Activated naive CD4-positive, alpha-beta T cell treated with anti-CD3 and anti-CD28 coated beads for 36 hours (primary cell): ENCODE measurements at regions not wholly inside any gene's neighbourhood (a gene's known extent, or its start where the extent isn't known, plus 50 kb on each side); places are given as distances from the start of the nearest gene placed in this dataset.
A peak's percentile ranks its signal among the peaks of the same experiment; 100 is the strongest.

Source experiments
- CTCF ChIA-PET: fragments of 350-600 bp; sonication (Branson Sonifier 250); formaldehyde crosslinking; loops from one replicate; lab custom pipeline; 2021; ENCODE audit warnings: antibody characterized with exemption; lab: Charles Lee
- DNase-seq: peaks from one replicate; pipeline ENCODE4 v3.0.0-alpha.2; 2020
- H3K27ac Mint-ChIP-seq: one replicate; pipeline ENCODE4 v1.8.0; 2021; ENCODE audit warnings: mild to moderate bottlenecking, mixed read lengths
- H3K27me3 Mint-ChIP-seq: one replicate; pipeline ENCODE4 v1.8.0; 2021; ENCODE audit warnings: low read depth, mixed read lengths
- H3K36me3 Mint-ChIP-seq: one replicate; pipeline ENCODE4 v1.8.0; 2021; ENCODE audit warnings: low read depth, mixed read lengths
- H3K4me1 Mint-ChIP-seq: one replicate; pipeline ENCODE4 v1.8.0; 2021; ENCODE audit warnings: low read depth, mixed read lengths
- H3K4me3 Mint-ChIP-seq: one replicate; pipeline ENCODE4 v1.8.0; 2021; ENCODE audit warnings: mild to moderate bottlenecking, moderate library complexity, mixed read lengths
- H3K9me3 Mint-ChIP-seq: one replicate; pipeline ENCODE4 v1.8.0; 2021; ENCODE audit warnings: mixed read lengths
- intact Hi-C: fragments of 100-400 bp; cut with micrococcal nuclease; formaldehyde crosslinking; loops from one replicate; pipeline ENCODE4 v1.15.1; 2023

DNA sequence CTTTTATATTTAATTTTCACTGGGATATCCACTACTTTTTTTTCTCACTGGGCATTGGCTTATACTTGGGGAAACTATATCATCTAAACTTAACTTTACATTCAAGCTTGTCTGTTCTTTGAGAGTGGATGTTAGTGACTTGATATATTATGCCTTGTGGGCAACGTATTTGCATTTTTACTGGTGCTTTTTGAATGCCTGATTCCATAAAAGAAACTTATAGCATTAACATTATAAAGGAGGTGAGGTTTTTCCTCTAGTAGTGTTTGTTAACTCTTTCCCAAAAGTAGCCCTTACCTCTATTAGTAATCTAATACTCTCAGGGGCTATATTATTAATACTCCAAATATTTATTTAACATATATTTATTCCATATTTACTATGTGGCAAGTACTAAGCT, 416.5 kb downstream of the PLA2G4A start:
- Mint-ChIP-seq H3K4me1 (no peaks in the 10 kb centered on the region), H3K27ac (no peak overlapping the region), H3K36me3 (no peaks in the 10 kb centered on the region), H3K9me3 (peaks cover 6% of the 10 kb centered on the region), H3K4me3 (no peak overlapping the region), H3K27me3 (no peaks in the 10 kb centered on the region)
- no peak for DNase-seq
- intact Hi-C loops: no loop called here
- CTCF ChIA-PET: no interaction called here

- CTCF ChIA-PET: interaction anchor here (0.9 to 1.0 kb wide), 2 partner anchors 10 to 15 kb away, joined by 3 read pairs; no protein-coding TSS in a partner anchor
- peaks cover 6% of the 10 kb centered on the region for H3K9me3 Mint-ChIP-seq
- no peak overlapping the region for H3K4me3 Mint-ChIP-seq
- no peaks in the 10 kb centered on the region for H3K36me3 Mint-ChIP-seq
- no peak overlapping the region for H3K27ac Mint-ChIP-seq
- no peaks in the 10 kb centered on the region for H3K27me3 Mint-ChIP-seq
- no peak for DNase-seq
- H3K4me1 Mint-ChIP-seq: no peaks in the 10 kb centered on the region
- intact Hi-C loops: no loop called here
These were observed 420.4 kb downstream of the PLA2G4A start for GRCh38 chr1:187249196-187249595.

- Mint-ChIP-seq H3K27ac (no peak overlapping the region), H3K4me3 (no peak overlapping the region)
- intact Hi-C loops: no loop called here
These were observed 424.2 kb downstream of the PLA2G4A start for GRCh38 chr1:187252923-187253322.

DNA sequence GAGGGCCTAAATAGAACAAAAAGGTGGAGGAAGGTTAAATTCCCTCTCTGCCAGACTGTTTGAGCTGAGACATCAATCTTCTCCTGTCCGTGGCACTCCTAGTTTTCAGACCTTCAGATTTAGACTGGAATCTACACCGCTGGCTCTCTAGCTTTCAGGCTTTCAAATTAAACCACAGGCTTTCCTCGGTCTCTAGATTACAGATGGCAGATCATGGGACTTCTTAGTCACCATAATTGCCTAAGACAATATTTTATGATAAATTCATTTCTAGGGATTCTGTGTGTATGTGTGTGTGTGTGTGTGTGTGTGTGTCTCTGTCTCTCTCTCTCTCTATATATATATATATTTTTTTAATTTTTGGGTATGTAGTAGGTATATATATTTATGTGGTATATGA, 428.7 kb downstream of the PLA2G4A start:
- Mint-ChIP-seq H3K36me3 (no peaks in the 10 kb centered on the region), H3K27ac (no peak overlapping the region), H3K4me1 (no peaks in the 10 kb centered on the region), H3K9me3 (no peaks in the 10 kb centered on the region), H3K4me3 (no peak overlapping the region), H3K27me3 (no peaks in the 10 kb centered on the region)
- intact Hi-C loops: no loop called here
- no peak for DNase-seq
- CTCF ChIA-PET: no interaction called here

More at GRCh38 chr1:187252923-187253322, 424.2 kb downstream of the PLA2G4A start:
- DNase-seq: no peak
- Mint-ChIP-seq H3K27me3 (no peaks in the 10 kb centered on the region), H3K9me3 (no peaks in the 10 kb centered on the region), H3K36me3 (no peaks in the 10 kb centered on the region), H3K4me1 (no peaks in the 10 kb centered on the region)
- CTCF ChIA-PET: interaction anchor here (0.7 kb wide), 1 partner anchor 985 kb away, joined by 3 read pairs; no protein-coding TSS in a partner anchor

DNA sequence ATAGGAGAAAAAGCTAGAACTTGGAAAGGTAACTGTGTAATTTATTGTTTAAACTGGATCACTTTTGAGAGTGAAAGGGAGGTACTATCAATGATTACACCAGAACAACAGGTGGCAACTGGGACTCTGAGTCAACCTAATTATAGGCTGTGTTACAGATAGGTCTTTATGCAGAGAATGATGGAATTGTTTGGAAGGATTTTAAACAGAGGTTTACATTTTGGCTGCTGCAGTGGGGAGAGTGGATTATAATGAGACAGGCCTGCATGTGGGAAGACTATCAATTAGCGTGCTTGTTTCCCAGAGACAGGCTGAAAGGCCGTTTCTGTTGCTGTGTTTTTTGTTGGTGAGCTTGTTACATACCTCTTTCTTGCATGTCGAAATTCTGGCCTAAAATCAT, 432.9 kb downstream of the PLA2G4A start:
- no peaks in the 10 kb centered on the region for H3K4me1 Mint-ChIP-seq
- no peaks in the 10 kb centered on the region for H3K36me3 Mint-ChIP-seq
- no peak overlapping the region for H3K27ac Mint-ChIP-seq
- CTCF ChIA-PET: no interaction called here
- no peaks in the 10 kb centered on the region for H3K9me3 Mint-ChIP-seq
- intact Hi-C loops: no loop called here
- no peak for DNase-seq
- H3K27me3 Mint-ChIP-seq: no peaks in the 10 kb centered on the region
- no peak overlapping the region for H3K4me3 Mint-ChIP-seq

DNA sequence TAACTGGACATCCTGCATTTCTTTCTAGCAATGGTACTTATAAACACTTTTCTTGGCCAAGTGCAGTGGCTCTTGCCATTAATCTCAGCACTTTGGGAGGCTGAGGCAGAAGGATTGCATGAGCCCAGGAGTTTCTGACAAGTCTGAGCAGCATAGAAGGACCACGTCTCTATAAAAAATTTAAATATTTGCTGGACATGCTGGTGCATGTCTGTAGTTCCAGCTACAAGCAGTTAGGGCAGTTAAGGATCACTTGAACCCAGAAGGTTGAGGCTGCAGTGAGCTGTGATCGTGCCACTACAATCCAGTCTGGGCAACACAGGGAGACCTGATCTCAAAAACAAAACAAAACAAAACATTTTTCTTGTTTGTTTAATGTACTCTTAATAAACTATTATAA, 434.0 kb downstream of the PLA2G4A start:
- intact Hi-C loops: no loop called here
- Mint-ChIP-seq H3K9me3 (no peaks in the 10 kb centered on the region), H3K27ac (no peak overlapping the region), H3K4me1 (no peaks in the 10 kb centered on the region), H3K4me3 (no peak overlapping the region), H3K36me3 (no peaks in the 10 kb centered on the region), H3K27me3 (no peaks in the 10 kb centered on the region)
- CTCF ChIA-PET: no interaction called here
- DNase-seq: no peak

GRCh38 chr1:187264995-187265602, 436.4 kb downstream of the PLA2G4A start:
- Mint-ChIP-seq H3K27me3 (no peaks in the 10 kb centered on the region), H3K36me3 (no peaks in the 10 kb centered on the region), H3K9me3 (no peaks in the 10 kb centered on the region), H3K27ac (no peak overlapping the region), H3K4me3 (no peak overlapping the region), H3K4me1 (no peaks in the 10 kb centered on the region)
- CTCF ChIA-PET: no interaction called here
- DNase-seq: peak; percentile 6
- intact Hi-C loops: no loop called here

DNA sequence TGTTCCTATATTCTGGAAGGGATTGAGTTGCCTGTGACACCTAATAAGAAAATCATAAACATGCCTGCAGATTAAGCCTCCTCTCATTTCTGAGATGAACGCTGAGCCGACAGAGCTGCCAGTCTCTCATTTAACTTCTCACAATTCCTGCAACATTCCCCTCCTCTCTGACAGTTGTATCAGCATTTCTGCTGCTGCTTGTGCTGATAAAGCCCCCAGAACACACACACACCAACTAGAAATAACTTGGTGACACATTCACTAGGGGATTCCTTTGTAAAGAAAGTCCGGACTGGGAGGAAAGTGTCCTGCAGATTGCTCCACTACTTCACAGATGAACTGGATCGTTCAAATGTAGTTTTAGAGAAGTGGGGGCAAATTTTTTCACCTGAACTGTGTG, 437.3 kb downstream of the PLA2G4A start:
- no peak for DNase-seq
- CTCF ChIA-PET: no interaction called here
- Mint-ChIP-seq H3K4me3 (no peak overlapping the region), H3K4me1 (no peaks in the 10 kb centered on the region), H3K36me3 (no peaks in the 10 kb centered on the region), H3K27ac (no peak overlapping the region), H3K27me3 (no peaks in the 10 kb centered on the region), H3K9me3 (no peaks in the 10 kb centered on the region)
- intact Hi-C loops: no loop called here

GRCh38 chr1:187267827-187268226, 439.1 kb downstream of the PLA2G4A start:
- CTCF ChIA-PET: no interaction called here
- Mint-ChIP-seq H3K4me1 (no peaks in the 10 kb centered on the region), H3K27ac (no peak overlapping the region), H3K4me3 (no peak overlapping the region), H3K27me3 (no peaks in the 10 kb centered on the region), H3K9me3 (no peaks in the 10 kb centered on the region), H3K36me3 (no peaks in the 10 kb centered on the region)
- intact Hi-C loops: no loop called here
- no peak for DNase-seq

DNA sequence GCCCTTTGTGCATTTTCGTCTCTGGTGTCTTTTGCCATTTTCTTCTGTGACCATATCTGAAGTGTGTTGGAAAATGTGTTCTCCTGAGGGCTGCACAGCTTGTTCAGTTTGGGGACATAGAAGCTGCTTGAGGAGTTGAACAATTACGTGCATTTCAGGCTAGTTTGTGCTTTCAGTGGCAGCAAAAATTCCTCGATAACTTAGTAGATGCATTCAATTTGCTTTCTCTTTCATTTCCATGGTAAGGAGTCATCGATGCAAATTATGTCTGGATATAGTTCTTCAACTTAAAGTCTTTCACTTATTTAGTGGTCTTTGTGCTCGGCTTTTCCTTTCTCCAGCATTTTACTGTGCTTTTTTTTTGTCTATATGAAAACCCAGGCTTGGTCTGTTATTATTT, 441.5 kb downstream of the PLA2G4A start:
- peaks cover 2% of the 10 kb centered on the region for H3K9me3 Mint-ChIP-seq
- intact Hi-C loops: no loop called here
- no peak overlapping the region for H3K27ac Mint-ChIP-seq
- H3K4me1 Mint-ChIP-seq: no peaks in the 10 kb centered on the region
- no peaks in the 10 kb centered on the region for H3K36me3 Mint-ChIP-seq
- CTCF ChIA-PET: no interaction called here
- H3K4me3 Mint-ChIP-seq: no peak overlapping the region
- no peaks in the 10 kb centered on the region for H3K27me3 Mint-ChIP-seq
- no peak for DNase-seq

DNA sequence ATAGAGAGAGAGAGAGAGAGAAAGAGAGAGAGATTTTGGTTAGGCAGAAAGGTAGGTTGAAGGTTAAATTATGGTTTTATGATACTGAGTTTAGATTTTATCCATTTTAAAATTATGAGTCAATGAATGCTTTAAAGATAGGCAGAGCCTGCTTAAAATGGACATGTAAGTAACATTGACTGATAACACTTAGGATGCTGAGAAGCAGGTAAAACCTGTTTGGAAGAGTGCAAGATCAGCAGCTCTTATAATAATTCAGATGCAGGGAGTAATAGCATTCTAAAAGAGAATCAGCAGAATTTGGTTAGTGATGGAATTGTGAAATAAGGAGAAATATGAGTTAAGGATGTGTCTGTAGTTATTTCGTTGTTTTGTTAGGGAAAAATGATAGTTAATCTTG, 446.6 kb downstream of the PLA2G4A start:
- CTCF ChIA-PET: interaction anchor here (0.7 kb wide), 1 partner anchor 1763 kb away, joined by 3 read pairs; no protein-coding TSS in a partner anchor
- intact Hi-C loops: no loop called here
- H3K4me3 Mint-ChIP-seq: no peak overlapping the region

GRCh38 chr1:187275985-187276575, 447.3 kb downstream of the PLA2G4A start:
- Mint-ChIP-seq H3K4me3 (no peak overlapping the region), H3K36me3 (no peaks in the 10 kb centered on the region), H3K9me3 (peaks cover 2% of the 10 kb centered on the region), H3K27me3 (no peaks in the 10 kb centered on the region), H3K27ac (no peak overlapping the region), H3K4me1 (no peaks in the 10 kb centered on the region)
- DNase-seq: no peak
- CTCF ChIA-PET: interaction anchor here (0.7 kb wide), 1 partner anchor 1762 kb away, joined by 3 read pairs; no protein-coding TSS in a partner anchor
- intact Hi-C loops: no loop called here

More for the DNA sequence above, 446.6 kb downstream of the PLA2G4A start:
- H3K36me3 Mint-ChIP-seq: no peaks in the 10 kb centered on the region
- no peaks in the 10 kb centered on the region for H3K4me1 Mint-ChIP-seq
- H3K9me3 Mint-ChIP-seq: peaks cover 2% of the 10 kb centered on the region
- no peak overlapping the region for H3K27ac Mint-ChIP-seq
- no peak for DNase-seq
- H3K27me3 Mint-ChIP-seq: no peaks in the 10 kb centered on the region

DNA sequence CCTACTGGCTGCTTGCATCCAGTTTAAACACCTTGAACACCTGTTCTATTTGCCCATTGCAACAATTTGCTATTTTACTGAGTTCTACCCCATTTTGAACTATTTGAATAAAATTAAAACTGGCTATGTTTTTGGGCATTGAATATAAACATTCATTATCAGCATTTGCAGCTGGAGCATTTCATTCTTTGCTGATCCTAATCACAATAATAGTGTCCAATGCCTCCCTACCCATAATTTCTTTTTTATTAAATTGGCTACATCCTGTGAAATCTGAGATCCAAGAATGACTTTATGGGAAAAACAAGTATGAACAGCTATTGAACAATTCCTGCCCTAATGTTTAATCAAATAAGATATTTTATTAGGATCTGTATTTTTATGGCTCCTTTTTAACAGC, 447.9 kb downstream of the PLA2G4A start:
- no peaks in the 10 kb centered on the region for H3K4me1 Mint-ChIP-seq
- no peaks in the 10 kb centered on the region for H3K36me3 Mint-ChIP-seq
- CTCF ChIA-PET: no interaction called here
- peaks cover 2% of the 10 kb centered on the region for H3K9me3 Mint-ChIP-seq
- no peak overlapping the region for H3K27ac Mint-ChIP-seq
- no peak for DNase-seq
- no peaks in the 10 kb centered on the region for H3K27me3 Mint-ChIP-seq
- H3K4me3 Mint-ChIP-seq: no peak overlapping the region
- intact Hi-C loops: no loop called here
